ENCODE measurements at regions not wholly inside any gene's neighbourhood (a gene's known extent, or its start where the extent isn't known, plus 50 kb on each side); places are given as distances from the start of the nearest gene placed in this dataset.
"Not testable (repeated sequence)": the region's sequence is repeated elsewhere in the genome, so short reads cannot be mapped to it uniquely, and the experiment has no call there.

DNA sequence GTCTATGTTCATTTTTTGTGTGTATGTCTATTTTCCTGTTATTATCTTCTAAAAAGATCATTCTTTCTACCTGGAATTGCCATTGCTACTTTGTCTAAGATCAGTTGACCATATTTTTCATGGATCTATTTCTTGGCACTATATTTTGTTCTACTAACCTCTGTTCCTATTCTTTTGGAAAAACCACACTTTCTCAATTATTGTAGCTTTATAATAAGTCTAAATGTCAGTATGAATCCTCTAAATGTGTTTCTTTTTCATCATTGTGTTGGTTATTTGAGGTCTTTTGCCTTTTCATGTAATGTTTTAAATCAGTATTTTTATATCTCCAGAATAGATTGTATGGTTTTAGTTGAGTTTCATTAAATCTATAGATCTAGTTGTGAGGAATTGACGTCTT lies 798.3 kb downstream of the FAT4 start:
- no peak for DNase-seq (ENCODE audit: low read depth in 2 of 2)

DNA sequence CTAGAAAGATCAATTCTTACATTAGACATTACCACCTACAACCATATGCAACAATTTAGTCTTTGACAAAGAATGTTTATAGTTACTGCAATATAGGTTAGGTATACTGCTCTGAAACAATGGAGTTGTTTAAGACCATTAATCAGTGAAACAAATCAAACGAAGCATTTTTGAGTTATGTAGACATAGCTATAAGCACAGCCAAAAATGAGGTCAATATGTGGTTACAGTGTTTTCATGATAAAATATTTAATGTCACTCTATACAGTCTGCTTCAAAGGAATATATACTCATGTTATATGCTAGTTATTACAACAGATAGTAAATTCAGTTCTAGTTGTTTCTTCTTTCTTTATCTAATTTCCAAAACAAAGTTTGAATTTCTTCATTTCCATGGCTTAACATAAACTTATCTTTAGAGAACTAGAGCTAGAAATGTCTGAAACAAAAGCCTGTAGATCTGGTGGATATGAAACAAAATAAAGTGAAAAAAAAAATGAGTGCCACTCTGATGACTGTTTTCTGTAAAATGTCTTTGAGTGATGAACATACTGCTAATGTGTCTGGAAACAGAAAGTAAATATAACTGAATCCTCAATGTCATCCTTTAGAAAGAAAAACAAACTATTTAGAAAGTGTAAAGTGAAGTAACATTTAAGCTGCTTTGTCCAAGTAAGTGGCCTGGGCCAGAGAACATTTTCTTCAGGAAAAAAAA lies 809.0 kb downstream of the FAT4 start:
- no peak for DNase-seq (ENCODE audit: low read depth in 2 of 2)

DNA sequence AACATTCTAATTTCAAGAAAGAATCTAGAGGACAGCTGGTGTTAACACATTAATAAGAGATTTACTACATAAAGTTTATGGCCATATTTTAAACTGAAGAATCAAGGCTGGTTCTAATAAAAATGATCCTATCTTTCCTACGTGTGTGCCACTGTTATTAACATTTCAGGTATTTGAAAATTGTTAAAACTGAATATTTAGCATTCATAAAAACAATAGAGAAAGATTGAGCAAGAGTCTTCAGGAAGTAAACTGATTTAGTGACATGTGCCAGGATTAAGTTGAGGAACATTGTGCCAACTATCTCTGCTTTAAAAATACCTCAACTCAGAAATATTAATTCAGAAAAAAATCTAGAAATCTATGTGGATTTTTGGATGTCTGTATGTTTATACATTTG lies 810.1 kb downstream of the FAT4 start:
- DNase-seq (ENCODE audit: low read depth in 2 of 2) = peak in 1 of 2 donors; percentile 32

DNA sequence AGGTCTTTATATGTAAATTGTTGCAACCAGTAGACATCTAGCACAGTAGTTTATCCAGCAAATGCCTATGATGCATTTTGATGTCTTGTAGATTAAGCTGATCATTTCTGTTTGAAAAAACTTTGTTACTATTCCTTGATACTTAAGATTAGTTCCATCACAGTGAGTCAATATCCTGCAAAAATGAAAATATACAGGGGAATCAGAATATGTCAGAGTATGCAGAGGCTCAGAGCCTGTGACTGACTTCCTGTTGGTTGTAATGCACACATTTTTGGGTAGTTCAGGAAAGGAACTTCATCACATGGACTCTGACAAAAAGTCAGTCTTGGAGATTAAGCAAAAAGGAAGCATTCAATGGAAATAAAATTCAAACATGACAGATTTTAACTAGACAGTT lies 815.5 kb downstream of the FAT4 start:
- no peak for DNase-seq (ENCODE audit: low read depth in 2 of 2)

DNA sequence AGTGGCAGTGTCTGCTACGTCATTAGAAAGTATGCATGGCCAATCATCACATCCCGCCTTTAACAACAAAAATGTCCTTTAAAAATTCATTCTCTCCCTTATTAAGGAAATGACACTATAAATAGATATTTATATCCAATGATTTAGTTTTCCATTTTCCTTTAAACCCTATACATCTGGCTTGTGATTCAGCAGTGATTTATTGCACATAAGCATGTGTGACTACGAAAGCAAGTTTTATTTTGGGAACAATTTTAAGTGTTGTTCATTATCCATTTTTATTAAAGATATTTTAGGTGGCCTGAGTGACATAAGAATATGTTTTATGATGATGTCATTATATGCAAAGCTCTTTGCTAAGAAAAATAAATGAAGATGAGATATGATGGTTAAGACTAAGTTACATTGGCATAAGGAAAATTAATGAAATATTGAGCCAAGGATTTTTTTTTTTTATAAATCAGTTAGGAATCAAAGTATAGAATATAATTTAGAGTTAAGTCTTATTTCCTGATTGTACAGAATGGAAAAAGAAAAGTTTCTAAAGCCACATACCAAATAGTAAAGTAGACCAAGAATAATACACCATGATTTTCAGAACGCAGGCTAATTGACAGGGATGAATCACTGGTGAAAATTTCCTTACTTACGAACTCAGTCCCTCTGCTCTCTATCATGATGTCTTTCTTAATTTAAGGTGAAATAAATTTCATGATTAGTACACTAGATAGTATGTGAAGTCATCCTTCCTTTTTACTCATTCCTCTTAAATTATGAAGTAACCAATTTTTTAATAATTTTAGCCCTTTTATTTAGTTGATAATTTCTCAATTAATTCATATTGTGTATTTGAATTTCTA lies 822.4 kb downstream of the FAT4 start:
- no peak for DNase-seq (ENCODE audit: low read depth in 2 of 2)

DNA sequence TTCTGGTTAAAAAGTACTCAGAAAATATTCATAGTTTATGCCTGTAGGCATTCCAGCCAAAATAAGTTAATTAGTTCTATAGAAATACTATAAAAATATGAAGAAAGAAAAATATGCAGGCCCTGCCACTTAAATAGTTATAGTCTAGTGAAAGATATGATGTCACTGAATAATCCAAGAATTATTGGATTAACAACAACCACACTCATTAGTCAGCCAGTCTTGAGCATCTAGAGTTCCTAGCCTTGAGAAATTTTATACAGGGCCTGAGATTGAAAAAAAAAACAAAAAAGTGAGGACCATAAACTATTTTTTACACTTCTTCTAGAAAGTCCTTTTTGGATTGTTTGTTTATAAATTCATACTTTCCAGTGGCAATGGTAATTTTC lies 823.0 kb downstream of the FAT4 start:
- no peak for DNase-seq (ENCODE audit: low read depth in 2 of 2)

DNA sequence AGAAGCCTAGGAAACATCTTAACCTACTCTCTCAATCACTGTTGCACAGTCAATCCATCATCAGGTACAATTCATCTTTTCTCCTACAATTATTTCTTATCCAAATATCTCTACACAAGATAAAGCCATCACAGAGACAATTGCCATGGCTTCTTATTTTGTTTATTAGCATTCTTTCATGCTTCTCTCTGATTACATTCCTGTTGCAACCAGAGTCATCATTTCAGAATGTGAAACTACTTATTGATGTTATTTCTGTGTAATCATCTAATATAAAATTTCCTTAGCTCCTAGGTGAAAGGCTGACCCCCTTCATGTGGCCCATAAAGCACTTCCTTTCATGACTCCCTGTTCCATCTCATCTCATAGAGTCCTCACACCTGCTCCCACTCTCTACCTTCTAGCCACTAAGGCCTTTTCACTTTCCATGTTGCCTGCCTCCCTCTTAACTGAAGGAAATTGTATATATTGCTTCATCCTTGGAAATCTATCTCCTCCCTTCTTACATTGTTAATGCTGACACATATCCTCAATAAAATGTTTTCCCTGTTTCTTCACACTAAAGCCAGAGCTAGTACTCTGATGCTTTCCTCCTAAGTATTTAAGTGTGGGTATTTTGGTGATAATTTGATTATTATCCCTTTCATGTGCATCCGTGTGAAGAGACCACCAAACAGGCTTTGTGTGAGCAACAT lies 829.9 kb downstream of the FAT4 start:
- DNase-seq (ENCODE audit: low read depth in 2 of 2) = no peak

DNA sequence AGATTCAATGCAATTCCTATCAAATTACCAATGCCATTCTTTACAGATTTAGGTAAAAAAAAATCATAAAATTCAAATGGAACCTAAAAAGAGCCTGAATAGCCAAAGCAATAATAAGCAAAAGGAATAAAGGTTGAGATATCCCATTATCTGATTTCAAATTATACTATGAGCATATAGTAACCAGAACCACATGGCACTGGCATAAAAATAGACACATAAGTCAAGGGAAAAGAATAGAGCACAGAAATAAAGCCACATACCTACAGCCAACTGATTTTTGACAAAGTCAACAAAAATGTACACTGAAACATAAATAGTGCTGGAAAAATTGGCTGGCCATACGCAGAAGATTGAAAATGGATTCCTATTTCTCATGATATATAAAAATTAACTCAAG lies 853.7 kb downstream of the FAT4 start:
- no peak for DNase-seq (ENCODE audit: low read depth in 2 of 2)

DNA sequence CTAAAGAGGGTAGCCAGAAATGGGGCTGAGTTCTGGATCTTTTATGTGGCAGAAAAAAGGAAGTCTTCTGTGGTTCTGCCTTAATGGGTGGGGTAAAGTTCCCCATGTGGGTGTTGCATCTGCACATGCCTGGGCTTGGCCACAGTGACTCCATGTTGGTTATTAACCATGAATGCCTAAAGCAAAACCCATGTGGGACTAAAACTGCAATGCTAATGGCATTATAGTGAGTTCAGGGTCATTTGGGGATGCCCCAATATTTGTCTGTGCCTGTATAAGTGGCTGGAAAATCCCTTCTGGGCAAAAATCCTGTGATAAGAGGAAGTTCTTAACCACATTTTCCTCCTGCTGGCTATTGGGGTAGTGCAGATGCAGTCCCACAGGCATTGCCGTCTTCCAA lies 857.4 kb downstream of the FAT4 start:
- no peak for DNase-seq (ENCODE audit: low read depth in 2 of 2)

DNA sequence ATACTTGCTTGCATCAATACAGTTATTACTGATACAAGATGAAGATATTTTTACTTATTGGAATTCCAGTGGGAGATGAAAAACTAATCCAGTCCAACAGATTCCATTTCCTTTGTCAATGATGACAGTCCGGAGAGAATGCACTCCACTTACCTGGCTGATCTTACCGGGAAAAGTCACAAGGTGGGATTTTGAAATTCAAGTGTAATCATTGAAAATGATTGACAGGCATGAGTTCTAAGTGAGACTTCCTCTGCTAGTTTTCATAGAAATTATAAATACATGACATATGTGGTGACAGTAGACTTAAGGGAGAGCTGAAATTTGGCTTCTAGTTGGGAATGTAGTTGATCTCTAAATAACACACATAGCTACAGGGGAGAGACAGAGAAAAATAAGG lies 859.9 kb downstream of the FAT4 start:
- DNase-seq (ENCODE audit: low read depth in 2 of 2) = no peak

DNA sequence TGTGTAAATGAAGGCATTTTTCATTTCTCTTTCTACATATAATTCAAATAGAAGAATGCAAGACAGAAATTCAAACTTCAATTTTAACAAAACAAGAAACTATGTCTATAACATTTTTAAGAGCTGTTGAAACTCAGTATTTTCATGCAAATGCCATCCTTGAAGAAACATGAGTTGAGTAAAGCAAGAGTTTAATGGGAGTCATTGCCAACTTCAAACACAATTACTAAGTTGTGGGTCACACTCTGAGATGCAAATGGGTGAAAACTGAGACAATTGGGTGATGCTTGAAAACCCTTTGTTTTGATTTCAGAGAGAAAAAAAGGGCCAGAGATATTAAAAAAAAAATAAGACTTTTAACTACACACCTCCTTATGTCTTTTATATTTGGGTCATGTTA lies 865.9 kb downstream of the FAT4 start:
- DNase-seq (ENCODE audit: low read depth in 2 of 2) = no peak

DNA sequence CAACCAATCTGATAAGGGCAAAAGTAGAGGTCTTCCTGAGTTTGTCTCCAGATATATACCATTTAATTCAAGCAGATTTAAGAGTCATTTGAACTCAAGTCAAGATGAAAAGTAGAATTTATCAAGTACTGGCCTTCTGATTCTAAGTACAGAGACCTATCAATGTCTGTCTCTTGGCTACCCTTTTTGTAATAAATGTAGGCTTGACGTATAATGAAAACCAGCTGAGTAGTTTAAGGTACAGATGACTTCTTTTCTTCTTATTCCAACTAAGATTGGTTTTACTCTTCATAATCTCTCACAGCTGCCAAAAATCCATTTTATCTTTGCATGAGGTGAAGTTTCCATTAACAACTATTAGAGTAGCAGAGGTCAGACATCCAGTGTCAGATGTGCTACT lies 867.6 kb downstream of the FAT4 start:
- no peak for DNase-seq (ENCODE audit: low read depth in 2 of 2)

DNA sequence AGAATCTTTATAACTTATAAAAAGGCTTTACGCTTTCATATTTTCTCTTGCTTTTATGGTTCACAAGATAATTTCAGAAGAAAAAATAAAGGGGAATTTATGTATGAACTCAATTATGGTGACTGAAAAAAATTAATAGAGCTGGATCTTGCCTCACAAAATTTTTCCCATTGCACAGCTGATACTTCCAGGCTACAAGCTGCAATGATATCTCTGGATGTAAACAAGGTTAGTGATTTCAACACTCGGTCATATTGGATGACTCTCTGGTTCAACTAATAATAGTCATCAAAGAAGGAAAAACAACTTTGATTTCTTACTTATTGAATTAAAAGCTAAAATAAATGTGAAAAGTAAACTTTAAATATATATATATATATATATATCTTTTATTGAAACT lies 868.0 kb downstream of the FAT4 start:
- DNase-seq (ENCODE audit: low read depth in 2 of 2) = no peak

DNA sequence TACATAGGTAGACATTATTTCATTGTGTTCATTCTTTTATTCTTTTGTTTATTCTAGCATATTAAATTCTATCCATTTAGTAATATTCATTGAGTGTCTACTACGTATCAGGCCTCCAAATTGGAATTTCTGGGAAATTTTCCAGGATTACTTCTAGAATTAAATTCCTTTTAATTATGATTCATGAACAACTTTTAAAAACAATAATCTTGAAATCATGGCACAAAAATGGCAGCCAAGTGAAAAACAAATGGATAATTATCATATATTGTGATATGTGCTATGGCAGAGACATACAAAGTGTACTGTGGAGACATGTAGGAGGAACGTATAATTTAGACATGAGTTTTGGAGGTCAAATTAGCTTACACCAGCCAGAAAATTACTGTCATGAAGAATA lies 868.5 kb downstream of the FAT4 start:
- DNase-seq (ENCODE audit: low read depth in 2 of 2) = no peak

DNA sequence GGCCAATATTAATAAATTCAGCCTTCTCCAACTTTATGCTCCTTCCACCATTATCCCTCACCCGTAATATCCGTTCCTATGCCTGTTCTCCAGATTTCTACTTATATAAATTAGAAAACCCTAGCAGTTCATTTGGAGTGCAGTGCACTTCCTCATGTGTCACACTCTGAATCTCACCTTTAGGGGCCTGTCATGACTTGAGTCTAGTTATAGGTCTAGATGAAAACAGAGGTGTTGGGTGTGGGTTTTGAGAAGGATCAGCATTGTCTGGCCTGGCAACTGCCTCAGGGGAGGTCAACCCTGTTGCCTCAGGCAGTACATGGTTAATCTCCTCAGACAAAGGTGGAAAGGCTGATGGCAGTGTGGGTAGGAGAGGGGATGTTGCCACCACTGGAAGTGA lies 876.8 kb downstream of the FAT4 start:
- no peak for DNase-seq (ENCODE audit: low read depth in 2 of 2)

DNA sequence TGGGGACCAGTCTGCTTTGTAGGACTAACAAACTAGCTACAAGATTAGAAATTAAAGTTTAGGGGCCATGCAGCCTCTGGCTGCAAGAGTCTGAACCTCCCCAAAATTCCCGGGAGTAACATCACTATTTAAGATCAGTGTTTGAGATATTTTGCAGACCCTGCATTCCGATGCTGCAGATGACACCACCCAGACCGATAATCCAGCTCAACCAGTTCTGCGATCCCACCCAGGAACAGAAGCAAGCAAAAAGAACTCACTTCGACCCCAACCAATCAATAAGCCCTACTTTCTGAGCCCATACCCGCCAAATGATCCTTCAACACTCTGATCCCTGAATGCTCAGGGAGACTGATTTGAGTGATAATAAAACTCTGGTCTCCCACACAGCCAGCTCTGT lies 877.8 kb downstream of the FAT4 start:
- no peak for DNase-seq (ENCODE audit: low read depth in 2 of 2)

DNA sequence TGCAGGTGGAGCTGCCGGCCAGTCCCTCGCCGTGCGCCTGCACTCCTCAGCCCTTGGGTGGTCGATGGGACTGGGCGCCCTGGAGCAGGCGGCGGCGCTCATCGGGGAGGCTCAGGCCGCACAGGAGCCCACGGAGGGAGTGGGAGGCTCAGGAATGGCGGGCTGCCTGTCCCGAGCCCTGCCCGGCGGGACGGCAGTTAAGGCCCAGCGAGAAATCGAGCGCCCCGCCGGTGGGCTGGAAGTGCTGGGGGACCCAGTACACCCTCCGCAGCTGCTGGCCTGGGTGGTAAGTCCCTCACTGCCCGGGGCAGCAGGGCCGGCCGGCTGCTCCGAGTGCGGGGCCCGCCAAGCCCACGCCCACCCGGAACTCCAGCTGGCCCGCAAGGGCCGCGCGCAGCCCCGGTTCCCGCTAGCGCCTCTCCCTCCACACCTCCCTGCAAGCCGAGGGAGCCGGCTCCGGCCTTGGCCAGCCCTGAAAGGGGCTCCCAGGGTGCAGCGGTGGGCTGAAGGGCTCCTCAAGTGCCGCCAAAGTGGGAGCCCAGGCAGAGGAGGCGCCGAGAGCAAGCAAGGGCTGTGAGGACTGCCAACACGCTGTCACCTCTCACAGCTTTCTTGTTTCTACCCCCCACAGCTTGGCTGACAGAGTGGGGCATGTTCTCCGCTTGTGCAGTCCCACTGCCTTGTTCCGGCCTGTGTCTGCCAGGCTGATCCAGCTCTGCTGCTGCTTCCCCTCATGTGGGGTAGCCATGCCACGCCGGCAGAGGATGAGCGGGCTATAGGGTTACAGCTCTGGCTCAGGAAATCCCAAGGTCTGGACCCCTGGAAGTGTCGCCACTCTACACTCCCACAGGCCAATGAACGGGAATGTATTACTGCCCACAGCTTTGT lies 886.7 kb downstream of the FAT4 start:
- not testable (repeated sequence) for DNase-seq (ENCODE audit: low read depth in 2 of 2)

DNA sequence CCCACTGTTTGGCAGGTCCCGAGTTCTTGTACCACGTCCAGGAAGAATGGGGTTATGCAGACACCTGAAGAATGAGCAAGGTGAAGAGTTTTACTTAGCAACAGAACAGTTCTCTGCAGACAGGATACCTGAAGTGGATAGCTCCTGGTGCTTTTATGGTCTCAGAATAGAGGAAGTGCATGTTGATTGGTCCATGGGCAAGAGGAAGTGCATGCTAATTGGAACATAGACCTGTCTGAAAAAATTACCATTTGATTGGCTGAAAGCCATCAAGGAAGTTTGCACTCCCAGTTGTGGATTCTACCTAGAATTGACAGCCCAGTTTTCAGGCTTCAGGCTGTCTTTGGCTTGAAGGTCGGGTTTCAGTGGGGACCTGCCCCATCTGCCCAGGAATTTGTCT lies 887.5 kb downstream of the FAT4 start:
- no peak for DNase-seq (ENCODE audit: low read depth in 2 of 2)

DNA sequence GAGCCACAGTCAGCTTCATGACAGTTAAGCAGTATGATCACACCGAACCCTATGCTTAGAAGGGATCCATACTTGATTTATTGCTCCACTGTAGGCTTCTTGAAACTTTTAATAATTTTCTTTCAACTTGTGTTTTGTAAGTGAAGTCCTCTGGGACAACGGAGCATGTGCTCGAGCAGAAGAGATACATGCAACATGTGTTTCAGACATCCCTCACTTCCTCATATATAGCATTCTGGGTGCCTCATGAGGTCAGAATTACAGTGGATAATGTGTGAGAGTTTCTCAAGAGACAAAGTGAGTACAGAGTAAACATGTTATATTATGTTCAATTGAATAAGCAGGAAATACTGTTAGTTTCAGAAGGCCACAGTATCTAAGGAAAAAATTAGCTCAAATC lies 893.2 kb downstream of the FAT4 start:
- no peak for DNase-seq (ENCODE audit: low read depth in 2 of 2)

DNA sequence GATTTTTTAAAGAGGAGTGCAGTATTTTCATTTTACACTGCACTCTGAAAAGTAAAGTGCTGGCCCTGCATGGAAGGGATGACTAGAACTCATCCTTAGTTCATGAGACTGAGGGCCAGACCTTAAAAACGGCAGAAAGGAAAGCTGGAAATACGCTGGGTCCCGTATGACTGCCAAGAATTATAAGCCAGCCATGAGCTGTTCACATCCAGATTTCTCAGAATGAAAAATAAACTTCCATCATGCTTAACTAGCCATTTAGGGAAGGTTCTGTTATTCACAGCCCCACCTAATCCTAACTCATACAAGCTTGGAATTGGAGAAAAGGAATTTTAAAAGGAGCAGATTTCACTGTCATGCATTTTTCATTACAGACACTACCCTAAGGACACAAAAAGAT lies 894.4 kb downstream of the FAT4 start:
- DNase-seq (ENCODE audit: low read depth in 2 of 2) = no peak

DNA sequence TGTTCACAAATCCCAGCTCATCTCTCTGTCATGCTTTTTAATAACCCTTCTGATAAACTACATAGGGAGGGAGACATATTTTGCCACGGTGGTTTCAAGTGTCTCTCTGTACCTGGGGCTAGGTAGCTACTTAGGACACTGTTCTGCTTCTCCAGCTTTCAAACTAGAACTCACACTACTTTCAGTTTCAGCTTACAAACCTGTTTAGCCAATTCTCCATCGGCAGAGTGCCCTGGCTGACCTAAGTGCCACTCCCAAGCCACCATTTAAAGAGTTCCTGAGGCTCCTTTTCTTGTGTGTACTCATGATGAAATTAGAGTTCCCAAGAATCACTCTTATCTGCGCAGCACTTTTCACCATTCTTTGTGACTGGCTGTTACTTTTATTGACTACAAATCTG lies 899.2 kb downstream of the FAT4 start:
- no peak for DNase-seq (ENCODE audit: low read depth in 2 of 2)

DNA sequence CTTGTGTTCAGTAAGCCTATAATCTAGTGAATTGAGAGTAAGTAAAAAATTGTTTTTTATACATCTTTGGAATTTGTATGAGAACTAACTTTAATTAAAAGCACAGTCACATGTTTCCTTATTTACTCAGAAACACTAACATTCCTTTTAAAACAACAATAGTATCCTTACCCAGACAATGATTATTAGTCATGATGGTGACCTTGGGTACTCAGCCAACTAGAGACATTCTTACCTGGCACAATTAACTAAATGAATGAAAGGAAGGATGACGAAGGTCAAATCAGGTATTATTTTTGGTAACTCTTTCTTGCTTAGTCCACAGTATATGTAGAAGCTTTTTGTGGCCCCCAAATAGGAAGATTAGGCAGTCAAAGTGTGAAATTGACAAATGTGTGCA lies 901.0 kb downstream of the FAT4 start:
- DNase-seq (ENCODE audit: low read depth in 2 of 2) = peak in 1 of 2 donors; percentile 42

Data from dermis microvascular lymphatic vessel endothelial cell (primary cell).